Mucosa of rectum (tissue), 2 donors: ENCODE measurements at regions not wholly inside any gene's neighbourhood (a gene's known extent, or its start where the extent isn't known, plus 50 kb on each side); places are given as distances from the start of the nearest gene placed in this dataset.

Experiments
- H3K27ac ChIP-seq, 2 donors: one replicate each; pipeline ENCODE4 v1.7.0; 2013; ENCODE audit warnings: inconsistent platforms in 2 of 2, low read depth in 2 of 2, low read length in 2 of 2
- H3K27me3 ChIP-seq, 2 donors: one replicate each; pipeline ENCODE4 v1.7.0; 2013; ENCODE audit warnings: low read length in 2 of 2; ENCODE audit not compliant: control insufficient read depth in 2 of 2, insufficient read depth in 2 of 2
- H3K36me3 ChIP-seq, 2 donors: one replicate each; pipeline ENCODE4 v1.7.0; 2013; ENCODE audit warnings: low read length in 2 of 2; ENCODE audit not compliant: control insufficient read depth in 2 of 2, insufficient read depth in 2 of 2
- H3K4me1 ChIP-seq, 2 donors: one replicate each; pipeline ENCODE4 v1.7.0; 2013; ENCODE audit warnings: low read length in 2 of 2, mild to moderate bottlenecking in 1 of 2; ENCODE audit not compliant: control insufficient read depth in 2 of 2, insufficient read depth in 2 of 2
- H3K4me3 ChIP-seq, 2 donors: one replicate each; pipeline ENCODE4 v1.7.0; 2013; ENCODE audit warnings: low read length in 2 of 2
- H3K9ac ChIP-seq, 2 donors: one replicate each; pipeline ENCODE4 v1.7.0; 2013; ENCODE audit warnings: low read length in 2 of 2, low read depth in 1 of 2, mild to moderate bottlenecking in 1 of 2
- H3K9me3 ChIP-seq, 2 donors: one replicate each; pipeline ENCODE4 v1.7.0; 2013; ENCODE audit warnings: low read length in 2 of 2; ENCODE audit not compliant: control insufficient read depth in 2 of 2
- donor health status: healthy.
- donor health status: Normal muscosa, but diverticular disease.

DNA sequence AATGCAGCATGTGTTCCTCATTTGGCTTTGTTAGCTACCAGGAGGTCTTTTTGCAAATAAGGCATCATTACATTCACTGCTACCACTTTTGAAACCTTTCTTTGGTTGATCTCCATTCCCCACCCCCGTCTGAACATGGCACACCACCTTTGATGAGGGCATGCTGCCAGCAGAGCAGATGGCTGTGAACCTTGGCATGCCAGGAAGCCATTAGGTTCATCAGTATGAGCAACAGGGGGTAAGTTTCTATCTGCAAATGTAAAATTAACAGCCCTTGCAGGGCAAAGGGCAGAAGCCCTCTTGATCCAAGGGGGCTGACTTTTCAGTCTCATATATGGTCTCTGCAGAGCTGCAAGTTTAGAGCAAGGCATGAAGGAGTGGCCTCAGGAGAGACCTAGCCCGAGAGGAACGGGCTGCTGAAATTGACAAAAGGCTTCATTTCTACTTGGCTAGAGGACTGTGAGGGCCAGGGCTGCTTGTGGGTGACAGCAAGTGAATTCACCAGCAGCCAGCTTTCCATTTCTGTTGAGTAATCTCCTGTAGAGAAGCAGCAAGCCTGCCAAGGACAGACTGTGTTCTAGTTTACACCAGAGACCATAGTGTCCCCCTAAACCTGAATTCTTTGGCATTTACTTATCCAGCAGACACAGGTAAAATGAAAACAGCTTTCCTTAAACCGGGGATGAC, 127.9 kb downstream of the ZNF326 start:
- Histone ChIP-seq H3K4me1 (no peaks in the 10 kb centered on the region), H3K9me3 (no peaks in the 10 kb centered on the region), H3K27ac (no peak overlapping the region), H3K4me3 (no peak overlapping the region), H3K36me3 (no peaks in the 10 kb centered on the region), H3K27me3 (no peaks in the 10 kb centered on the region), H3K9ac (no peak overlapping the region)

- Histone ChIP-seq H3K9me3 (no peaks in the 10 kb centered on the region), H3K27me3 (no peaks in the 10 kb centered on the region), H3K27ac (no peak overlapping the region), H3K4me3 (no peak overlapping the region), H3K9ac (no peak overlapping the region), H3K4me1 (no peaks in the 10 kb centered on the region), H3K36me3 (no peaks in the 10 kb centered on the region)
These were observed 119.7 kb downstream of the ZNF326 start for GRCh38 chr1:90114521-90115141.

DNA sequence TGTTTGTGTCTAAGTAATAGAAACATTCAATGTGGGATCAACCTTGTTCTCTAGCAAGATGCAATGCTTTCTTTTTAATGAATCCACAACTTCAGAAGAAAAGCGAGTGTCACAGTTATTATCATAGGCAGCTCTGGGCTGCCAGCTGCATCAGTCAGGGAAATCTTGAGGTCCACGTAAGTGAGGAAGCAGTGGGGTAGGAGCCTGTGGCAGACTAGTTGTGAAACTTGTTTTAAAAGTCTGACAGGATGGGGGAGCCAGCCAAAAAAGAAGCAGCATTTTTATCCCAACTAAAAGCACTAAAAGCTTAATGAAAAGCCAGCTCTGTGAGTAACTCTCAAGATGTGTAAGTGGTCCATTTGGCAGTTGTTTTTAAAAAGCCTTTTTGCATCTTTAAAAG, 113.1 kb downstream of the ZNF326 start:
- Histone ChIP-seq H3K9me3 (no peaks in the 10 kb centered on the region), H3K27ac (no peak overlapping the region), H3K36me3 (no peaks in the 10 kb centered on the region), H3K9ac (no peak overlapping the region), H3K4me1 (no peaks in the 10 kb centered on the region), H3K27me3 (peaks cover 0 to 3% of the 10 kb centered on the region in 2 donors), H3K4me3 (no peak overlapping the region)

GRCh38 chr1:90106311-90106710, 111.4 kb downstream of the ZNF326 start:
- Histone ChIP-seq H3K9ac (no peak overlapping the region), H3K27me3 (peaks cover 0 to 3% of the 10 kb centered on the region in 2 donors), H3K27ac (no peak overlapping the region), H3K4me3 (no peak overlapping the region), H3K9me3 (no peaks in the 10 kb centered on the region), H3K36me3 (no peaks in the 10 kb centered on the region), H3K4me1 (no peaks in the 10 kb centered on the region)

- no peak overlapping the region for H3K27ac ChIP-seq
- H3K27me3 ChIP-seq = peaks cover 0 to 3% of the 10 kb centered on the region in 2 donors
- H3K9me3 ChIP-seq = no peaks in the 10 kb centered on the region
These were observed 110.1 kb downstream of the ZNF326 start for GRCh38 chr1:90104941-90105538.

GRCh38 chr1:90100566-90100965, 105.7 kb downstream of the ZNF326 start:
- H3K9ac ChIP-seq = no peak overlapping the region
- H3K36me3 ChIP-seq = no peaks in the 10 kb centered on the region
- H3K4me1 ChIP-seq = no peaks in the 10 kb centered on the region
- H3K4me3 ChIP-seq = no peak overlapping the region
- no peak overlapping the region for H3K27ac ChIP-seq
- H3K9me3 ChIP-seq = no peaks in the 10 kb centered on the region
- H3K27me3 ChIP-seq = no peaks in the 10 kb centered on the region

More at GRCh38 chr1:90104941-90105538, 110.1 kb downstream of the ZNF326 start:
- no peaks in the 10 kb centered on the region for H3K36me3 ChIP-seq
- H3K4me1 ChIP-seq = no peaks in the 10 kb centered on the region
- H3K9ac ChIP-seq = no peak overlapping the region
- no peak overlapping the region for H3K4me3 ChIP-seq

DNA sequence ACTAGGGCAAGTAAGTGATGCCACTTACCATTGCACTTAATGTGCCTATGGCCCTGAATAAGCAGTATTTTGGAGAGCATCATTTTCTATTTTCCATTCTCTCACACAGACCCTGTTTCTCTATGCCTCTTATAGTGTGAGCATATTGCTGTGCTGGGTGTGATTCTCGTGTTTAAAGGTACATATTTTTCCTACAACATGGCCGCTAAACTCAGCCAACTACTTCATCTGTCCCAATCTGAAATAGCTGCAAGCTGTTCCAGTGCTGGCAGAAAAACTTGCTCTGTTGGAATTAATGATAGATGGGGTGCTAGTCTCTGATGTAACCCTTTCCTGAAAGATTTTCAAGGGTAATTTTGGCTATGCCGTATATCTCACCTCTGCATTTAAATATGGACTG, 97.5 kb downstream of the ZNF326 start:
- no peak overlapping the region for H3K4me3 ChIP-seq
- H3K9ac ChIP-seq = no peak overlapping the region
- no peaks in the 10 kb centered on the region for H3K4me1 ChIP-seq

More for the DNA sequence above, 97.5 kb downstream of the ZNF326 start:
- Histone ChIP-seq H3K9me3 (no peaks in the 10 kb centered on the region), H3K27me3 (no peaks in the 10 kb centered on the region), H3K36me3 (no peaks in the 10 kb centered on the region), H3K27ac (no peak overlapping the region)
